Natural killer cell (primary cell): ENCODE measurements at regions not wholly inside any gene's neighbourhood (a gene's known extent, or its start where the extent isn't known, plus 50 kb on each side); places are given as distances from the start of the nearest gene placed in this dataset.

ENCODE experiments used
- ATAC-seq, 3 donors: fragments of 150-1000 bp in 2 of 3; fragments of 200-7000 bp in 1 of 3; cut with Tn5 transposase; 1 replicate in 1 of 3; 2 replicates in 2 of 3; pipeline ENCODE4 v1.10.0; 2021; ENCODE audit warnings: mild to moderate bottlenecking in 2 of 3, moderate library complexity in 2 of 3
- DNase-seq, 2 donors: peaks; one replicate each; pipeline versions ENCODE4 v3.0.0 to v3.0.0-alpha.2; 2013 to 2021; ENCODE audit warnings: mixed read lengths in 1 of 2
- H3K27ac ChIP-seq: one replicate; pipeline ENCODE4 v1.5.1; 2013; ENCODE audit warnings: mild to moderate bottlenecking, low read length
- H3K27me3 ChIP-seq: one replicate; pipeline ENCODE4 v1.6.1; 2013; ENCODE audit warnings: low read length; ENCODE audit not compliant: control insufficient read depth, insufficient read depth
- H3K36me3 ChIP-seq: one replicate; pipeline ENCODE4 v1.6.1; 2013; ENCODE audit warnings: low read length; ENCODE audit not compliant: control insufficient read depth, insufficient read depth
- H3K4me1 ChIP-seq: one replicate; pipeline ENCODE4 v1.6.1; 2013; ENCODE audit warnings: low read length; ENCODE audit not compliant: control insufficient read depth, insufficient read depth
- H3K4me3 ChIP-seq: one replicate; pipeline ENCODE4 v1.5.1; 2013; ENCODE audit warnings: low read length
- H3K9me3 ChIP-seq: one replicate; pipeline ENCODE4 v1.6.1; 2013; ENCODE audit warnings: low read length; ENCODE audit not compliant: control insufficient read depth, insufficient read depth
- H3K27ac Mint-ChIP-seq, 2 donors: one replicate each; pipeline ENCODE4 v1.8.0; 2022; ENCODE audit warnings: mild to moderate bottlenecking in 2 of 2, mixed read lengths in 2 of 2, moderate library complexity in 1 of 2
- H3K27me3 Mint-ChIP-seq, 2 donors: one replicate each; pipeline ENCODE4 v1.8.0; 2022; ENCODE audit warnings: low read depth in 2 of 2, mixed read lengths in 2 of 2
- H3K36me3 Mint-ChIP-seq: one replicate; pipeline ENCODE4 v1.8.0; 2022; ENCODE audit warnings: mixed read lengths
- H3K4me1 Mint-ChIP-seq, 2 donors: one replicate each; pipeline ENCODE4 v1.8.0; 2022; ENCODE audit warnings: mixed read lengths in 2 of 2
- H3K4me3 Mint-ChIP-seq: one replicate; pipeline ENCODE4 v1.8.0; 2022; ENCODE audit warnings: mild to moderate bottlenecking, moderate library complexity, mixed read lengths
- H3K9me3 Mint-ChIP-seq, 2 donors: one replicate each; pipeline ENCODE4 v1.8.0; 2022; ENCODE audit warnings: mixed read lengths in 2 of 2
- WGBS: methylation state at CpG from one replicate; pipeline ENCODE4 v1.1.7; 2013; ENCODE audit warnings: missing lambda C conversion rate; ENCODE audit not compliant: insufficient coverage; 5-methylcytosine and 5-hydroxymethylcytosine counted together
- intact Hi-C: fragments of 100-400 bp; cut with micrococcal nuclease; formaldehyde crosslinking; loops from one replicate; pipeline ENCODE4 v1.14.2; 2022
- TF ChIP-seq, protein P1 (sequence below): fragments of 200-600 bp; IDR thresholded peaks from one replicate; pipeline ENCODE4 v1.8.0; 2022; ENCODE audit warnings: antibody characterized with exemption

- ATAC-seq = no peak
- Histone ChIP-seq H3K36me3 (no peaks in the 10 kb centered on the region), H3K4me1 (no peaks in the 10 kb centered on the region), H3K9me3 (no peaks in the 10 kb centered on the region), H3K4me3 (no peak overlapping the region), H3K27ac (no peak overlapping the region), H3K27me3 (peaks cover 2% of the 10 kb centered on the region)
- Mint-ChIP-seq H3K36me3 (no peaks in the 10 kb centered on the region), H3K27ac (no peak overlapping the region), H3K4me3 (no peak overlapping the region), H3K4me1 (no peaks in the 10 kb centered on the region), H3K9me3 (no peaks in the 10 kb centered on the region), H3K27me3 (peaks cover 7 to 16% of the 10 kb centered on the region in 2 donors)
- TF ChIP-seq, protein P1, sequence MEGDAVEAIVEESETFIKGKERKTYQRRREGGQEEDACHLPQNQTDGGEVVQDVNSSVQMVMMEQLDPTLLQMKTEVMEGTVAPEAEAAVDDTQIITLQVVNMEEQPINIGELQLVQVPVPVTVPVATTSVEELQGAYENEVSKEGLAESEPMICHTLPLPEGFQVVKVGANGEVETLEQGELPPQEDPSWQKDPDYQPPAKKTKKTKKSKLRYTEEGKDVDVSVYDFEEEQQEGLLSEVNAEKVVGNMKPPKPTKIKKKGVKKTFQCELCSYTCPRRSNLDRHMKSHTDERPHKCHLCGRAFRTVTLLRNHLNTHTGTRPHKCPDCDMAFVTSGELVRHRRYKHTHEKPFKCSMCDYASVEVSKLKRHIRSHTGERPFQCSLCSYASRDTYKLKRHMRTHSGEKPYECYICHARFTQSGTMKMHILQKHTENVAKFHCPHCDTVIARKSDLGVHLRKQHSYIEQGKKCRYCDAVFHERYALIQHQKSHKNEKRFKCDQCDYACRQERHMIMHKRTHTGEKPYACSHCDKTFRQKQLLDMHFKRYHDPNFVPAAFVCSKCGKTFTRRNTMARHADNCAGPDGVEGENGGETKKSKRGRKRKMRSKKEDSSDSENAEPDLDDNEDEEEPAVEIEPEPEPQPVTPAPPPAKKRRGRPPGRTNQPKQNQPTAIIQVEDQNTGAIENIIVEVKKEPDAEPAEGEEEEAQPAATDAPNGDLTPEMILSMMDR = no peak
- WGBS = 70% methylated on average over 4 of the region's 4 CpGs
- intact Hi-C loops = no loop called here
- DNase-seq = no peak
Measured at GRCh38 chr17:6241996-6242395, 171.8 kb downstream of the WSCD1 start.

GRCh38 chr17:6241381-6241780 lies 171.2 kb downstream of the WSCD1 start:
- H3K36me3 Mint-ChIP-seq = no peaks in the 10 kb centered on the region
- no peak overlapping the region for H3K4me3 Mint-ChIP-seq
- Histone ChIP-seq H3K9me3 (no peaks in the 10 kb centered on the region), H3K4me3 (no peak overlapping the region), H3K4me1 (no peaks in the 10 kb centered on the region), H3K36me3 (no peaks in the 10 kb centered on the region), H3K27ac (no peak overlapping the region), H3K27me3 (peaks cover 2% of the 10 kb centered on the region)
- 82% methylated on average over 6 of the region's 6 CpGs for WGBS
- ATAC-seq (no peak), DNase-seq (no peak)
- H3K27me3 Mint-ChIP-seq = peaks cover 7 to 16% of the 10 kb centered on the region in 2 donors
- H3K27ac Mint-ChIP-seq = no peak overlapping the region
- H3K4me1 Mint-ChIP-seq = no peaks in the 10 kb centered on the region
- TF ChIP-seq, protein P1 = no peak
- H3K9me3 Mint-ChIP-seq = no peaks in the 10 kb centered on the region
- intact Hi-C loops = no loop called here

DNA sequence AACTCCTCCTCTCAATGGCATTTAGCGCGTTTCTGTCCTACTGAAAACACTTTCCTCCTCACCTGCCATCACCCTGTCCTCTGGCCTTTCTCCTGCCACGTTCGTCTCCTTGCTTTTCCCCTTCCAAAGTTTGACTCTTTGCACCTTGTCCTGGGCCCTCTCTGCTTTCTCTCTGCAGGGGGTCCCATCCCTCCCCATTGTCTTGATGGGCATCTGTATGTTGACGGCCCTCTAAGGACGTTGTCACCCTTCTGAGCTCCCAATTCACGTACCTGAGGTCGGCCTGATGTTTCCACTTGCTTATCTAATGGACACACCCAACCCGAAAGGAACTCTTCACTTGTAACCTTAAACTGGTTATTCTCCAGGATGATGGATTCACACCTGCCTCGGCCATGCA lies 170.4 kb downstream of the WSCD1 start:
- Mint-ChIP-seq H3K27ac (no peak overlapping the region), H3K27me3 (peaks cover 7 to 16% of the 10 kb centered on the region in 2 donors), H3K9me3 (no peaks in the 10 kb centered on the region), H3K36me3 (no peaks in the 10 kb centered on the region), H3K4me1 (no peaks in the 10 kb centered on the region), H3K4me3 (no peak overlapping the region)
- no peaks in the 10 kb centered on the region for H3K36me3 ChIP-seq
- no peak for ATAC-seq
- peaks cover 2% of the 10 kb centered on the region for H3K27me3 ChIP-seq
- no peak overlapping the region for H3K27ac ChIP-seq
- H3K4me3 ChIP-seq = no peak overlapping the region
- H3K4me1 ChIP-seq = no peaks in the 10 kb centered on the region
- WGBS = 81% methylated on average over 10 of the region's 10 CpGs
- H3K9me3 ChIP-seq = no peaks in the 10 kb centered on the region
- TF ChIP-seq, protein P1 = no peak
- no peak for DNase-seq
- intact Hi-C loops = no loop called here

- Histone ChIP-seq H3K27ac (no peak overlapping the region), H3K36me3 (no peaks in the 10 kb centered on the region), H3K4me1 (no peaks in the 10 kb centered on the region), H3K4me3 (no peak overlapping the region), H3K9me3 (no peaks in the 10 kb centered on the region), H3K27me3 (peaks cover 2% of the 10 kb centered on the region)
- ATAC-seq (no peak), DNase-seq (no peak)
- Mint-ChIP-seq H3K4me3 (no peak overlapping the region), H3K36me3 (no peaks in the 10 kb centered on the region), H3K27me3 (peaks cover 7 to 16% of the 10 kb centered on the region in 2 donors), H3K4me1 (no peaks in the 10 kb centered on the region), H3K9me3 (no peaks in the 10 kb centered on the region), H3K27ac (no peak overlapping the region)
- TF ChIP-seq, protein P1 = no peak
- intact Hi-C loops = no loop called here
- 76% methylated on average over 3 of the region's 3 CpGs for WGBS
Measured at GRCh38 chr17:6240001-6240400, 169.8 kb downstream of the WSCD1 start.
